ENCODE measurements at regions not wholly inside any gene's neighbourhood (a gene's known extent, or its start where the extent isn't known, plus 50 kb on each side); places are given as distances from the start of the nearest gene placed in this dataset.

DNA sequence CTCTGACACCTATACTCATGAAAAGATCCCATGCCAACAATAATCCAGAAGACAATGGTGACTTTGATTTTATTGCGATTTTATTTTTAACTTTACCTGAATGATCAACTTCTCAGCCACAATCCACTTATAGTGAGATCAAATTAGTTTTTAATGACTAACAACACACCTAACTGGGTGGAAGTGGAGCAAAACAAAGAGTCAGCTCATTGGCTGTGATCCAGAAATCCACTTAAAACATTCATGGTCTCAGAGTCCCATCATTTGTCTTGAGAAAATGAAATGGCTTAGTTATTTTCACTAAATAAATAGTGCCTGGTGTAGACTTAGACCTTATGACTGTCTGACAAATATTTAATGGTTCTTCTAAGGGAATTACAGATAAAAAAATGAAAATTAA is 1177.8 kb downstream of the NLGN4Y start:
- no peak for DNase-seq

DNA sequence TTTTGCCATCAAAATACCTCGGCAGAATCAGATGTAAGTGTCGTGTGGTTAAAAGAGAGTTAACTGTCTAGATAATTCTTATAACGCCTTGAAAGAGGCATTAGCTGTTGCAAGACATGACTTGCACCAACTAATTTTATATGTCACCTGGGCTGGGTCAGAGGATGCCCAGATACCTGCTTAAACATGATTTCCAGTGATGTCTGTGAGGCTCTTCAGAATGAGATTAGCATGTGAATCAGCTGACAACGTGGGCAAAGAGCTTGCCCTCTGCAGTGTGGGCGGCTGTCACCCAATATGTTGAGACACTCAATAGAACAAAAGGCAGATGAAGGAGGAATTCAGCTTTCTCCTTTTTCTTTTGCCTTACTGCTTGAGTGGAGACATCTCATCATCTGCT is 1180.6 kb downstream of the NLGN4Y start:
- DNase-seq: no peak

DNA sequence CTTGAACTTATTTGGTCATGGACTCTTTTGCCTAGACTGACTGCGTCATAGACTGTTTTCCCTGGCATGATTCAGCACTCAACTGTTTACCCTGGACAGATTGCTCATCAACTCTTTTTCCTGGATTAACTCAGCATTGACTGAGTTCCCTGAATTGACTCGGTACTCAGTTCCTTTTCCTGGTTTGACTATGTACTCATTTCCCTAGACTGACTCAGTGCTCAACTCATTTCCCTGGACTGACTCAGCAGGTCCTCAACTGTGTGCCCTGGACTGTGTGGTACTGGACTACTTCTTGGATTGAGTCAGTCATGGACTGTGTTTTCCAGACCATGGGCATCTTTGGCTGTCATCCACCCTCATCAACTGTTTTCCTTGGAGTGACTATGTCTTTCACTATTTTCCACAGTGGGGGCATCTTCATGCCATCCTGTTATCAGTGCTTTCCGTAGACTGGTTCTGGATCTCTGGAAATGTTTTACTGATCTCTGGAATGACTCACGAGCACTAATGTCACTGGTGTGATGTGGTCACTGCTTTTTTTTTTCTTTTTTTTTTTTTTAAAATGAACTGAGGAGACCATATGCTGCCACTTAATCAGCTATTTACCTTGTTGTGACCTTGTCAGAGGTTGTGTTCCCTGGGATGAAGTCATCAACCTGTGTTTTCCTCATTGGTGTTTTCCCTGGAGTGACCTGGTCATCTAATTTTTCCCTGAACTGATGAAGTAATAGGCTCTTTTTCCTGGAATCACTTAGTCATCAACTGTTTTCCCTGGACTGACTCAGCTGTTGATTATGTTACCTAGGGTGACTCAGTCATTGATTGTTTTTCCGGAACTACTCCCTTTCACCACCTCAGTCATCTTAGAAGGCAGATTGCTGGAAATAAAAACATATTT is 1225.5 kb downstream of the NLGN4Y start:
- no peak for DNase-seq

DNA sequence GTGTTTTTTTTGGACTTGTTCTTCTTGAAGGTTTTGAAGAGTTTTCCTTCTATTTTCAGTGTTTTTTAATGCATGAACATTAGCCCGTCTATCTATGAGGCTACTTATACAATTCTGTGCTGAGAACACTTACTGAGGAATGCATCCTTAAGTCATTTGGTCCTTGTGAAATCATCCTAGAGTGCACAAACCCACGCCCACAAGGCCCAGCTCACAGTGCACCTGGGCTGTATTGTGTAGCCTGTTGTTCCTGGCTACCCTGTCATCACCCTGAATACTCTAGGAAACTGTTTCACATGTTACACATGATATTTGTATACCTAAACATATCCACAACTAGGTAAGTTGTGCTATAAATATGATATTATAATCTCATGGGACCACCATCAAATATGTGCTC is 1226.7 kb downstream of the NLGN4Y start:
- no peak for DNase-seq

DNA sequence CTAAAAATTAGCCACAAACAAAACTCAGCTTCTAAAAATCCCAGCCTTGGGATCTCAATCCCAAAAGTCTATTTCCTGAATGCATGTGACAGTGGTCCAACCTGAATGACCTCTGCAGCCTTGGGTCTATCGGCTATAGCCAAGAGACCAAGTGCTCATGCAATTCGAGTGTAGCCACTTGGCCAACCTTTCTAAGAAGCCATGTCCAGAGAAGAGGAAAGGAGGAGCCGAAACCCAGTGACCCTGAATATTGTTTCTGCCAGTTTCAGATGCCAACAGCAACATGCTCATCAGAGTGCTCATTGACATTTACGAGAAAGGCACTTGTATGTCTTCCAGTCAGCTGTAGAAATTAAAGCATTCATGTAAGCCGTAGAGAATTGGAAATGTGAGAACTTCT is 1231.9 kb downstream of the NLGN4Y start:
- no peak for DNase-seq

DNA sequence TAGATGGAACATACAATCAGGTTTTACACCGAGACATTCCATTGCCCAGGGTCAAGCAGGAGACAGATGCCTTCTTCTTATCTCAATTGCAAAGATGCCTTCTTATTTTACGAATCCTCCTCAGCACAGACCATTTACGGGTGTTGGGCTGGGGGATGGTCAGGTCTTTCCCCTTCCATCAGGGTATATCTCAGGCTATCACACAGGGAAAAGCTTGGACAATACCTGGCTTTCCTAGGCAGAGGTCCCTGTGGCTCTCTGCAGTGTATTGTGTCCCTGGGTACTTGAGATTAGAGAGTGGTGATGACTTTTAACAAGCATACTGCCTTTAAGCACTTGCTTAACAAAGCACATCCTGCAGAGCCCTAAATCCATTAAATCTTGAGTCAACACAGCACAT is 1249.2 kb downstream of the NLGN4Y start:
- no peak for DNase-seq

DNA sequence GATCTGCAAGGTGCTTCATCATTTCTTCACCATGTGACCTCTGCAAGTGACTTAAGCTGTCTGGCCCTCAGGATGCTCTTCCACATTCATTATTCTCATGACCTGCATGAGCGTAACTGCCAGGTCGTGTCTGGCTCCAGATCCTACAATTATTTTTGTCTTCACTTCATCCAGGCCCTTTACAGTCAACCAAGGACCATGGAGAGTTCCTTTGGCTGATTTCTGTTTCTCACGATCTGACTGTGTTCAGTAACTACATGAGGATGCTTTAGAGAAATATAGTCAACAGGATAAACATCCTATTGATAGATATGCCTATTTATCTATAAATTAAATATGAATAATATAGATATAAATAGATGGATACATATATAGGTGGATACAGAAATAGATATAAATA is 1251.6 kb downstream of the NLGN4Y start:
- no peak for DNase-seq

DNA sequence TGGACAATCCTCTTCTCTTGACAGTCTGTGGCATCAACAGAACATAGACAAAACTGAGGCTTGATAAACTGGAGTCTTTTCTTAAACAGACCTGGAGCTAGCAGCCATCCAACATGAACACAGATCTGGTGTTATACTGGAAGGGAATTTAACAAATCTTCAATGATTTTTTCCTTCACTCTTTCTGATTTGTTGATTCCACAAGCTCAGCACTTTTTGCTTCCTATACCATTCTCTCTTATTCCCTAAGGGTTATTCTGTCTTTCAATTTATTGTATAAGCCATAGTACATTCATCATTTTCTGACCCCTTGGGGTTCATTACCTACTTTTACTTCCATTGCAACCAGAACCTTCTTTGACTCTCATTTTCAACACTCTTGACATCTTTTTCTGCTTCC is 1255.6 kb downstream of the NLGN4Y start:
- DNase-seq: no peak

DNA sequence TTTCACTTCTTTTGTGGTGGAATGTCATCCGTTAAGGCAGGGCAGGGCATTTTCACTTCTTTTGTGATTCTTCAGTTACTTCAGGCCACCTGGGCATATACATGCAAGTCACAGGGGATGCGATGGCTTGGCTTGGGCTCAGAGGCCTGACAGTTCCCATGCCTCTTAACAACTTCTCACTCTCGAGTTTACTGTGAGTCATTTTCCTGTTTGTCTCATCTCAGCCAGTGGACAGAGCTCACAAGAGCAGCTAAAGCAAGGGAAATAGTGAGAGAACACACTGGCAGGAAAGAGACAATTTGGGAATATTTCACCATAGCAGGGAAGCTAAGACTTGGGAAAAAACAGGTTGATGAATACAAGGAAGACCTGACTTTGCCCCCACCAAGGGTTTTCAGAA is 1275.7 kb downstream of the NLGN4Y start:
- DNase-seq: no peak

DNA sequence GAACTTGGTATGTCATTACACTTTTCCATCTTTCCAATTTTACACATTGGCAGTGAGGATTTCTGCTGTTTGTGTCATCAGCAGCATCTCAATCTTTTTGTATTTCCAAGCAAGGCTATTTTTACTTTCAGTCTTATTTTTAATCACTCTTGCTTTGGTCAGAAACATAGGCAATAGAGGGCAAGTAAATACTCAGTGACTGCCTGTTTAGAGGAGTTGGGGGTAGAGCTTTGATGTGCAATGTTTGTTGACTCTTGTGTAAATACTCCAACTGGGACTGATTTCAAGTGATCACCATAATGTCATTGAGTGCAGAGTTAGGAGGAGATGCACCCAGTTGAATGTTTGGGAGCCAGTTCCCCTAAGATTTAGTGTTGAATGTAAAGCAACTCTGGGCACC is 1281.7 kb downstream of the NLGN4Y start:
- no peak for DNase-seq

DNA sequence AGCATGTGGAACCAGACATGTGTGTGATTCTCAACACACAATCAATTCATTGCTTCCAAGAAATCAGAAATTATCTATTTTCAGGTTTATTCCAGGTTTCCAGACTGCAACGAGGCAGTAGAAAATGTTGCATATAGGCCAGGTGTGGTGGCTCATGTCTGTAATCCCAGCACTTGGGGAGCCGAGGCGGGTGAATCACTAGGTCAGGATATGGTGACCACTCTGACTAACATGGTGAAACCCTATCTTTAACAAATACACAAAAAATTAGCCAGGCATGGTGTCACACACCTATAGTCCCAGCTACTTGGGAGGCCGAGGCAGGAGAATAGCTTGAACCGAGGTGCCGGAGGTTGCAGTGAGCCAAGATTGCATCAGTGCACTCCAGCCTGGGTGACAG is 1289.9 kb downstream of the NLGN4Y start:
- DNase-seq: no peak
